GM12878 (cell line): ENCODE measurements at regions not wholly inside any gene's neighbourhood (a gene's known extent, or its start where the extent isn't known, plus 50 kb on each side); places are given as distances from the start of the nearest gene placed in this dataset.

ENCODE experiments used
- ATAC-seq: fragments of 200-7000 bp; cut with Tn5 transposase; 3 replicates; pipeline ENCODE4 v1.9.1; 2020; ENCODE audit warnings: mild to moderate bottlenecking, moderate library complexity
- BruUV-seq: library from RNA; stranded (reverse); fragments of 400-500 nt; replicated peaks from 2 replicates; lab custom pipeline; 2021; lab: Mats Ljungman, UMichigan
- CTCF ChIA-PET: fragments of 300-600 bp; sonication (Branson Sonifier 250); formaldehyde crosslinking; extraction: SDS; loops from one replicate; lab custom pipeline; 2021; ENCODE audit warnings: inconsistent platforms; lab: Yijun Ruan, JAX
- POLR2A ChIA-PET: fragments of 350-600 bp; formaldehyde crosslinking; extraction: SDS; loops from one replicate; lab custom pipeline; 2021; ENCODE audit warnings: inconsistent platforms; lab: Charles Lee
- RAD21 ChIA-PET: fragments of 300-600 bp; sonication (Branson Sonifier 250); formaldehyde crosslinking; loops from one replicate; lab custom pipeline; 2023; ENCODE audit warnings: antibody characterized with exemption; ENCODE audit not compliant: unreplicated experiment; lab: Charles Lee
- SMC1A ChIA-PET: fragments of 300-600 bp; sonication (Branson Sonifier 250); formaldehyde crosslinking; loops from one replicate; lab custom pipeline; 2023; ENCODE audit not compliant: unreplicated experiment, uncharacterized antibody; lab: Charles Lee
- DNase-seq: peaks from one replicate; pipeline ENCODE4 v3.0.0-alpha.2; 2011; ENCODE audit warnings: low read depth, low spot score
- FAIRE-seq: peaks from 3 replicates; lab custom pipeline; 2011; peaks lifted over from hg19 to GRCh38; lab: Jason Lieb, UNC
- H2AFZ ChIP-seq: 2 replicates; pipeline ENCODE4 v1.6.0; 2011; ENCODE audit warnings: low read depth, low read length, control low read depth; ENCODE audit not compliant: control insufficient read depth
- H3K27ac ChIP-seq: 2 replicates; pipeline ENCODE4 v1.5.1; 2011; ENCODE audit warnings: control low read depth; ENCODE audit not compliant: control insufficient read depth, insufficient read depth
- H3K27me3 ChIP-seq, 2 experiments: replicated peaks in 1 of 2; 2 replicates each; pipeline versions ENCODE4 v1.6.0 to v1.6.1; 2011; ENCODE audit warnings: low read length in 1 of 2; ENCODE audit not compliant: control insufficient read depth in 2 of 2, insufficient read depth in 2 of 2
- H3K36me3 ChIP-seq, 2 experiments: 2 replicates each; pipeline ENCODE4 v1.5.1; 2011; ENCODE audit warnings: low read length in 1 of 2; ENCODE audit not compliant: control insufficient read depth in 2 of 2, insufficient read depth in 2 of 2
- H3K4me1 ChIP-seq: 2 replicates; pipeline ENCODE4 v1.6.1; 2011; ENCODE audit warnings: mild to moderate bottlenecking, low read length, moderate library complexity, mixed read lengths; ENCODE audit not compliant: control insufficient read depth, insufficient read depth
- H3K4me2 ChIP-seq: 2 replicates; pipeline ENCODE4 v1.6.0; 2011; ENCODE audit warnings: control low read depth; ENCODE audit not compliant: control insufficient read depth, insufficient read depth
- H3K4me3 ChIP-seq: fragments of 200-600 bp; sonication (generic); 2 replicates; pipeline ENCODE4 v1.5.1; 2016
- H3K79me2 ChIP-seq: 2 replicates; pipeline ENCODE4 v1.6.0; 2011; ENCODE audit warnings: low read length; ENCODE audit not compliant: control insufficient read depth, insufficient read depth
- H3K9ac ChIP-seq: 2 replicates; pipeline ENCODE4 v1.8.0; 2011; ENCODE audit warnings: low read length, control low read depth, mixed read lengths; ENCODE audit not compliant: control insufficient read depth, insufficient read depth
- H3K9me3 ChIP-seq: replicated peaks from 3 replicates; pipeline ENCODE4 v1.5.1; 2011; ENCODE audit warnings: mild to moderate bottlenecking, low read length; ENCODE audit not compliant: control insufficient read depth, insufficient read depth
- H4K20me1 ChIP-seq: 2 replicates; pipeline ENCODE4 v1.6.0; 2011; ENCODE audit not compliant: control insufficient read depth, insufficient read depth
- CHD2 ChIP-seq: IDR thresholded peaks from 2 replicates; pipeline ENCODE4 v1.6.1; 2011; ENCODE audit warnings: low read depth, low read length, improper control_type of control experiment, borderline replicate concordance
- CTCF ChIP-seq, 3 experiments: IDR thresholded peaks in 2 of 3; conservative IDR thresholded peaks in 1 of 3; 2 replicates each; pipeline ENCODE4 v1.5.1; 2011; ENCODE audit warnings: low read depth in 3 of 3, low read length in 3 of 3, mild to moderate bottlenecking in 3 of 3, control low read depth in 2 of 3, moderate library complexity in 2 of 3, inconsistent platforms in 1 of 3, mixed read lengths in 1 of 3; ENCODE audit not compliant: control insufficient read depth in 2 of 3, insufficient read depth in 1 of 3; ENCODE audit errors: extremely low read depth in 1 of 3
- GABPA ChIP-seq: IDR thresholded peaks from 2 replicates; pipeline ENCODE4 v1.6.1; 2014; ENCODE audit warnings: antibody characterized with exemption, low read depth, mild to moderate bottlenecking, inconsistent platforms
- HDGF ChIP-seq: fragments of 450-650 bp; IDR thresholded peaks from 2 replicates; pipeline ENCODE4 v1.6.1; 2016; ENCODE audit warnings: antibody characterized with exemption
- IKZF1 ChIP-seq: fragments of 450-650 bp; conservative IDR thresholded peaks from 2 replicates; pipeline ENCODE4 v1.6.1; 2017; ENCODE audit warnings: antibody characterized with exemption, mild to moderate bottlenecking
- NFYA ChIP-seq: IDR thresholded peaks from 2 replicates; pipeline ENCODE4 v1.6.1; 2011; ENCODE audit warnings: low read depth, mild to moderate bottlenecking, low read length, improper control_type of control experiment, borderline replicate concordance
- NRF1 ChIP-seq: conservative IDR thresholded peaks from 2 replicates; pipeline ENCODE4 v1.6.1; 2011; ENCODE audit warnings: mild to moderate bottlenecking, low read depth, low read length, improper control_type of control experiment
- RAD21 ChIP-seq: IDR thresholded peaks from 2 replicates; pipeline ENCODE4 v1.6.1; 2011; ENCODE audit warnings: mild to moderate bottlenecking, low read depth, low read length, moderate library complexity; ENCODE audit not compliant: insufficient read depth
- RB1 ChIP-seq: fragments of 450-650 bp; formaldehyde crosslinking; IDR thresholded peaks from 2 replicates; pipeline ENCODE4 v1.6.1; 2017; ENCODE audit warnings: mild to moderate bottlenecking, borderline replicate concordance
- RELA ChIP-seq: fragments of 450-650 bp; IDR thresholded peaks from 2 replicates; pipeline ENCODE4 v1.8.0; 2014; ENCODE audit warnings: borderline replicate concordance; ENCODE audit not compliant: partially characterized antibody
- SMARCA5 ChIP-seq: fragments of 450-650 bp; IDR thresholded peaks from 2 replicates; pipeline ENCODE4 v1.6.1; 2017; ENCODE audit warnings: mild to moderate bottlenecking
- SREBF2 ChIP-seq: IDR thresholded peaks from 2 replicates; pipeline ENCODE4 v1.6.1; 2012; ENCODE audit warnings: mild to moderate bottlenecking, low read length
- ZBTB33 ChIP-seq: fragments of 450-650 bp; IDR thresholded peaks from 2 replicates; pipeline ENCODE4 v1.6.1; 2017; ENCODE audit warnings: mild to moderate bottlenecking
- ZNF217 ChIP-seq: fragments of 450-650 bp; IDR thresholded peaks from 2 replicates; pipeline ENCODE4 v1.6.1; 2017; ENCODE audit warnings: antibody characterized with exemption, mild to moderate bottlenecking
- WGBS: methylation state at CpG from one replicate; pipeline ENCODE4 v1.1.6; 2016; ENCODE audit warnings: low lambda C conversion rate; ENCODE audit not compliant: insufficient replicate concordance, insufficient coverage; ENCODE audit errors: missing lambda C conversion rate; 5-methylcytosine and 5-hydroxymethylcytosine counted together
- in situ Hi-C: fragments of 300-500 bp; cut with MboI; formaldehyde crosslinking; loops from 9 replicates; pipeline ENCODE4 v1.14.3; 2018; ENCODE audit warnings: mixed read lengths
- intact Hi-C: fragments of 100-400 bp; cut with micrococcal nuclease; formaldehyde crosslinking; loops from one replicate; pipeline ENCODE4 v1.14.2; 2022; ENCODE audit not compliant: unreplicated experiment

GRCh38 chr9:93380410-93381060 is 71.0 kb upstream of the FAM120A start:
- intact Hi-C loops: no loop called here
- ChIA-PET RAD21 (no interaction called here), SMC1A (no interaction called here), POLR2A (no interaction called here), CTCF (interaction anchor here (1.5 kb wide), 1 partner anchor 185 kb away, joined by 3 read pairs; no protein-coding TSS in a partner anchor)
- no peaks in the 10 kb centered on the region for H3K79me2 ChIP-seq
- DNase-seq (no peak), ATAC-seq (no peak), FAIRE-seq (no peak)
- no TSS peak for BruUV-seq
- 43% methylated on average over 3 of the region's 3 CpGs for WGBS
- 0 out of 6 replicates have a peak, but pooled peaks of 1 of the 3 experiments have one; percentile 4 for TF ChIP-seq CTCF (IDR thresholded peaks at IDR 0.05 in 2 of 3, conservative IDR thresholded peaks at IDR 0.05 in 1 of 3; ENCODE audit: control insufficient read depth in 2 of 3, extremely low read depth in 1 of 3, insufficient read depth in 1 of 3, low read depth in 3 of 3, low read length in 3 of 3)
- 0 out of 2 replicates have a peak, but pooled peaks have one; percentile 5 for TF ChIP-seq RAD21
- TF ChIP-seq HDGF: no peak
- H4K20me1 ChIP-seq: no peaks in the 10 kb centered on the region
- in situ Hi-C loops: no loop called here
- no peak overlapping the region for H3K9ac ChIP-seq
- no peaks in the 10 kb centered on the region for H3K36me3 ChIP-seq
- no peak overlapping the region for H3K27ac ChIP-seq
- H3K4me3 ChIP-seq: no peak overlapping the region
- H3K27me3 ChIP-seq: no peaks in the 10 kb centered on the region
- H3K4me1 ChIP-seq: no peaks in the 10 kb centered on the region
- no peaks in the 10 kb centered on the region for H3K9me3 ChIP-seq
- H3K4me2 ChIP-seq: no peak overlapping the region
- H2AFZ ChIP-seq: no peak overlapping the region

GRCh38 chr9:93387791-93388190 is 63.7 kb upstream of the FAM120A start:
- intact Hi-C loops: no loop called here
- ATAC-seq (no peak), DNase-seq (no peak), FAIRE-seq (no peak)
- no peak overlapping the region for H3K4me2 ChIP-seq
- H4K20me1 ChIP-seq: no peaks in the 10 kb centered on the region
- POLR2A ChIA-PET: no interaction called here
- H3K36me3 ChIP-seq: no peaks in the 10 kb centered on the region
- no peaks in the 10 kb centered on the region for H3K9me3 ChIP-seq
- no peak overlapping the region for H3K27ac ChIP-seq
- RAD21 ChIA-PET: no interaction called here
- BruUV-seq: no TSS peak
- no peaks in the 10 kb centered on the region for H3K79me2 ChIP-seq
- no peaks in the 10 kb centered on the region for H3K4me1 ChIP-seq
- H3K27me3 ChIP-seq: no peaks in the 10 kb centered on the region
- no peak overlapping the region for H3K4me3 ChIP-seq
- WGBS: 46% methylated on average over 7 of the region's 7 CpGs
- no peak overlapping the region for H2AFZ ChIP-seq
- SMC1A ChIA-PET: no interaction called here
- in situ Hi-C loops: no loop called here
- CTCF ChIA-PET: interaction anchor here (1.4 kb wide), 1 partner anchor 178 kb away, joined by 3 read pairs; no protein-coding TSS in a partner anchor
- no peak overlapping the region for H3K9ac ChIP-seq
- no peak for TF ChIP-seq RB1
- no peak for TF ChIP-seq RAD21
- TF ChIP-seq RELA: no peak
- no peak for TF ChIP-seq NRF1
- TF ChIP-seq GABPA: no peak
- TF ChIP-seq ZNF217: no peak
- TF ChIP-seq SREBF2: no peak
- no peak for TF ChIP-seq CHD2
- no peak for TF ChIP-seq ZBTB33
- TF ChIP-seq IKZF1: no peak
- TF ChIP-seq NFYA: no peak
- TF ChIP-seq SMARCA5: no peak
